Gastrocnemius medialis (tissue), 4 donors: ENCODE measurements at regions not wholly inside any gene's neighbourhood (a gene's known extent, or its start where the extent isn't known, plus 50 kb on each side); places are given as distances from the start of the nearest gene placed in this dataset.

ENCODE experiments used
- CTCF ChIP-seq, 5 experiments: fragments of 450-650 bp in 3 of 5; fragments of 200-600 bp in 2 of 5; sonication (generic) in 2 of 5; IDR thresholded peaks in 4 of 5; conservative IDR thresholded peaks in 1 of 5; 1 replicate in 4 of 5; 2 replicates in 1 of 5; pipeline ENCODE4 v1.5.1; 2016 to 2019; ENCODE audit warnings: antibody characterized with exemption in 5 of 5, mild to moderate bottlenecking in 3 of 5, moderate library complexity in 3 of 5
- POLR2A ChIP-seq, 2 donors: fragments of 450-650 bp; IDR thresholded peaks; one replicate each; pipeline ENCODE4 v1.6.1; 2017; ENCODE audit warnings: antibody characterized with exemption in 2 of 2, mild to moderate bottlenecking in 2 of 2, moderate library complexity in 2 of 2

- TF ChIP-seq CTCF (IDR thresholded peaks at IDR 0.05 in 4 of 5, conservative IDR thresholded peaks at IDR 0.05 in 1 of 5) = no peak
- no peak for TF ChIP-seq POLR2A (IDR thresholded peaks at IDR 0.05)
Observed at GRCh38 chr4:66602622-66603021, 932.3 kb upstream of the EPHA5 start.
